GM12878 (cell line): ENCODE measurements at regions not wholly inside any gene's neighbourhood (a gene's known extent, or its start where the extent isn't known, plus 50 kb on each side); places are given as distances from the start of the nearest gene placed in this dataset.

Experiments used
- ATAC-seq: fragments of 200-7000 bp; cut with Tn5 transposase; 3 replicates; pipeline ENCODE4 v1.9.1; 2020; ENCODE audit warnings: mild to moderate bottlenecking, moderate library complexity
- BruUV-seq: library from RNA; stranded (reverse); fragments of 400-500 nt; replicated peaks from 2 replicates; lab custom pipeline; 2021; lab: Mats Ljungman, UMichigan
- CTCF ChIA-PET: fragments of 300-600 bp; sonication (Branson Sonifier 250); formaldehyde crosslinking; extraction: SDS; loops from one replicate; lab custom pipeline; 2021; ENCODE audit warnings: inconsistent platforms; lab: Yijun Ruan, JAX
- POLR2A ChIA-PET: fragments of 350-600 bp; formaldehyde crosslinking; extraction: SDS; loops from one replicate; lab custom pipeline; 2021; ENCODE audit warnings: inconsistent platforms; lab: Charles Lee
- RAD21 ChIA-PET: fragments of 300-600 bp; sonication (Branson Sonifier 250); formaldehyde crosslinking; loops from one replicate; lab custom pipeline; 2023; ENCODE audit warnings: antibody characterized with exemption; ENCODE audit not compliant: unreplicated experiment; lab: Charles Lee
- SMC1A ChIA-PET: fragments of 300-600 bp; sonication (Branson Sonifier 250); formaldehyde crosslinking; loops from one replicate; lab custom pipeline; 2023; ENCODE audit not compliant: unreplicated experiment, uncharacterized antibody; lab: Charles Lee
- DNase-seq: peaks from one replicate; pipeline ENCODE4 v3.0.0-alpha.2; 2011; ENCODE audit warnings: low read depth, low spot score
- FAIRE-seq: peaks from 3 replicates; lab custom pipeline; 2011; peaks lifted over from hg19 to GRCh38; lab: Jason Lieb, UNC
- H2AFZ ChIP-seq: 2 replicates; pipeline ENCODE4 v1.6.0; 2011; ENCODE audit warnings: low read depth, low read length, control low read depth; ENCODE audit not compliant: control insufficient read depth
- H3K27ac ChIP-seq: 2 replicates; pipeline ENCODE4 v1.5.1; 2011; ENCODE audit warnings: control low read depth; ENCODE audit not compliant: control insufficient read depth, insufficient read depth
- H3K27me3 ChIP-seq, 2 experiments: replicated peaks in 1 of 2; 2 replicates each; pipeline versions ENCODE4 v1.6.0 to v1.6.1; 2011; ENCODE audit warnings: low read length in 1 of 2; ENCODE audit not compliant: control insufficient read depth in 2 of 2, insufficient read depth in 2 of 2
- H3K36me3 ChIP-seq, 2 experiments: 2 replicates each; pipeline ENCODE4 v1.5.1; 2011; ENCODE audit warnings: low read length in 1 of 2; ENCODE audit not compliant: control insufficient read depth in 2 of 2, insufficient read depth in 2 of 2
- H3K4me1 ChIP-seq: 2 replicates; pipeline ENCODE4 v1.6.1; 2011; ENCODE audit warnings: mild to moderate bottlenecking, low read length, moderate library complexity, mixed read lengths; ENCODE audit not compliant: control insufficient read depth, insufficient read depth
- H3K4me2 ChIP-seq: 2 replicates; pipeline ENCODE4 v1.6.0; 2011; ENCODE audit warnings: control low read depth; ENCODE audit not compliant: control insufficient read depth, insufficient read depth
- H3K4me3 ChIP-seq: fragments of 200-600 bp; sonication (generic); 2 replicates; pipeline ENCODE4 v1.5.1; 2016
- H3K79me2 ChIP-seq: 2 replicates; pipeline ENCODE4 v1.6.0; 2011; ENCODE audit warnings: low read length; ENCODE audit not compliant: control insufficient read depth, insufficient read depth
- H3K9ac ChIP-seq: 2 replicates; pipeline ENCODE4 v1.8.0; 2011; ENCODE audit warnings: low read length, control low read depth, mixed read lengths; ENCODE audit not compliant: control insufficient read depth, insufficient read depth
- H3K9me3 ChIP-seq: replicated peaks from 3 replicates; pipeline ENCODE4 v1.5.1; 2011; ENCODE audit warnings: mild to moderate bottlenecking, low read length; ENCODE audit not compliant: control insufficient read depth, insufficient read depth
- H4K20me1 ChIP-seq: 2 replicates; pipeline ENCODE4 v1.6.0; 2011; ENCODE audit not compliant: control insufficient read depth, insufficient read depth
- ATF3 ChIP-seq: IDR thresholded peaks from 2 replicates; pipeline ENCODE4 v1.6.1; 2011; ENCODE audit warnings: low read depth, mild to moderate bottlenecking, low read length, moderate library complexity, borderline replicate concordance; ENCODE audit errors: extremely low read depth
- BCLAF1 ChIP-seq: fragments of 450-650 bp; IDR thresholded peaks from 2 replicates; pipeline ENCODE4 v1.6.1; 2017; ENCODE audit warnings: antibody characterized with exemption, mild to moderate bottlenecking, moderate library complexity
- CEBPZ ChIP-seq: fragments of 150-350 bp; IDR thresholded peaks from 2 replicates; pipeline ENCODE4 v1.6.1; 2016; ENCODE audit warnings: low read depth, low read length
- MLLT1 ChIP-seq: fragments of 450-650 bp; IDR thresholded peaks from 2 replicates; pipeline ENCODE4 v1.6.1; 2016; ENCODE audit warnings: mild to moderate bottlenecking
- NR2C2 ChIP-seq: IDR thresholded peaks from 2 replicates; pipeline ENCODE4 v1.6.1; 2011; ENCODE audit warnings: borderline replicate concordance, low read depth; ENCODE audit not compliant: control insufficient read depth, insufficient read length
- RCOR1 ChIP-seq: conservative IDR thresholded peaks from 2 replicates; pipeline ENCODE4 v1.6.1; 2012; ENCODE audit warnings: low read depth, low read length, improper control_type of control experiment
- RELB ChIP-seq: fragments of 450-650 bp; IDR thresholded peaks from 2 replicates; pipeline ENCODE4 v1.6.1; 2017; ENCODE audit warnings: low read depth, mild to moderate bottlenecking, moderate library complexity
- SRF ChIP-seq, 2 experiments: IDR thresholded peaks; 2 replicates each; pipeline ENCODE4 v1.6.1; 2011; ENCODE audit warnings: low read depth in 2 of 2, low read length in 2 of 2, mild to moderate bottlenecking in 1 of 2, moderate library complexity in 1 of 2
- TCF3 ChIP-seq: IDR thresholded peaks from 2 replicates; pipeline ENCODE4 v1.6.1; 2012; ENCODE audit warnings: low read depth, mild to moderate bottlenecking, low read length, borderline replicate concordance; ENCODE audit not compliant: insufficient read depth
- USF2 ChIP-seq: IDR thresholded peaks from 2 replicates; pipeline ENCODE4 v1.6.1; 2011; ENCODE audit warnings: low read depth, low read length, improper control_type of control experiment, borderline replicate concordance
- WRNIP1 ChIP-seq: IDR thresholded peaks from 2 replicates; pipeline ENCODE4 v1.6.1; 2011; ENCODE audit warnings: low read depth, low read length, improper control_type of control experiment, borderline replicate concordance
- WGBS: methylation state at CpG from one replicate; pipeline ENCODE4 v1.1.6; 2016; ENCODE audit warnings: low lambda C conversion rate; ENCODE audit not compliant: insufficient replicate concordance, insufficient coverage; ENCODE audit errors: missing lambda C conversion rate; 5-methylcytosine and 5-hydroxymethylcytosine counted together
- in situ Hi-C: fragments of 300-500 bp; cut with MboI; formaldehyde crosslinking; loops from 9 replicates; pipeline ENCODE4 v1.14.3; 2018; ENCODE audit warnings: mixed read lengths
- intact Hi-C: fragments of 100-400 bp; cut with micrococcal nuclease; formaldehyde crosslinking; loops from one replicate; pipeline ENCODE4 v1.14.2; 2022; ENCODE audit not compliant: unreplicated experiment

GRCh38 chr4:12270546-12270945, 841.9 kb upstream of the HS3ST1 start:
- no peaks in the 10 kb centered on the region for H3K36me3 ChIP-seq
- ChIA-PET RAD21 (no interaction called here), CTCF (interaction anchor here (1.4 kb wide), 1 partner anchor 10 kb away, joined by 3 read pairs; no protein-coding TSS in a partner anchor), POLR2A (no interaction called here), SMC1A (no interaction called here)
- no peak overlapping the region for H3K27ac ChIP-seq
- WGBS = 10% methylated on average over 4 of the region's 4 CpGs
- FAIRE-seq (no peak), DNase-seq (no peak), ATAC-seq (no peak)
- no TSS peak for BruUV-seq
- no peaks in the 10 kb centered on the region for H4K20me1 ChIP-seq
- no peaks in the 10 kb centered on the region for H3K27me3 ChIP-seq
- H3K4me2 ChIP-seq = no peak overlapping the region
- no peaks in the 10 kb centered on the region for H3K79me2 ChIP-seq
- no peak overlapping the region for H2AFZ ChIP-seq
- intact Hi-C loops (no loop called here), in situ Hi-C loops (no loop called here)
- no peak overlapping the region for H3K4me3 ChIP-seq
- no peaks in the 10 kb centered on the region for H3K4me1 ChIP-seq
- H3K9ac ChIP-seq = no peak overlapping the region
- no peaks in the 10 kb centered on the region for H3K9me3 ChIP-seq
- no peak for TF ChIP-seq WRNIP1
- no peak for TF ChIP-seq ATF3
- TF ChIP-seq RCOR1 = no peak
- no peak for TF ChIP-seq NR2C2
- no peak for TF ChIP-seq TCF3
- TF ChIP-seq USF2 = no peak
- no peak for TF ChIP-seq BCLAF1
- TF ChIP-seq RELB = no peak
- TF ChIP-seq MLLT1 = no peak
- TF ChIP-seq SRF (IDR thresholded peaks at IDR 0.05; ENCODE audit: low read depth in 2 of 2, low read length in 2 of 2) = no peak
- TF ChIP-seq CEBPZ = no peak
